Ectodermal cell (in vitro differentiated cells): ENCODE measurements at regions not wholly inside any gene's neighbourhood (a gene's known extent, or its start where the extent isn't known, plus 50 kb on each side); places are given as distances from the start of the nearest gene placed in this dataset.
"Not testable (repeated sequence)": the region's sequence is repeated elsewhere in the genome, so short reads cannot be mapped to it uniquely, and the experiment has no call there.

ENCODE experiments used
- H3K27ac ChIP-seq: 2 replicates; pipeline ENCODE4 v1.7.0; 2013; ENCODE audit warnings: mild to moderate bottlenecking, low read depth, low read length; ENCODE audit not compliant: insufficient read depth, poor library complexity, severe bottlenecking
- H3K27me3 ChIP-seq: 2 replicates; pipeline ENCODE4 v1.7.0; 2013; ENCODE audit warnings: mild to moderate bottlenecking, low read length; ENCODE audit not compliant: insufficient read depth, control insufficient read depth, poor library complexity, severe bottlenecking
- H3K36me3 ChIP-seq: one replicate; pipeline ENCODE4 v1.7.0; 2013; ENCODE audit warnings: low read length; ENCODE audit not compliant: control insufficient read depth, insufficient read depth
- H3K4me1 ChIP-seq: one replicate; pipeline ENCODE4 v1.7.0; 2013; ENCODE audit warnings: low read length; ENCODE audit not compliant: control insufficient read depth, insufficient read depth
- H3K4me3 ChIP-seq: 2 replicates; pipeline ENCODE4 v1.7.0; 2013; ENCODE audit warnings: low read depth, low read length, control low read depth; ENCODE audit not compliant: insufficient read depth
- H3K9me3 ChIP-seq: 2 replicates; pipeline ENCODE4 v1.7.0; 2013; ENCODE audit warnings: mild to moderate bottlenecking, low read length, moderate library complexity; ENCODE audit not compliant: control insufficient read depth
- WGBS, 2 experiments: methylation state at CpG; one replicate each; pipeline ENCODE4 v1.1.7; 2013; ENCODE audit warnings: missing lambda C conversion rate in 2 of 2; 5-methylcytosine and 5-hydroxymethylcytosine counted together

DNA sequence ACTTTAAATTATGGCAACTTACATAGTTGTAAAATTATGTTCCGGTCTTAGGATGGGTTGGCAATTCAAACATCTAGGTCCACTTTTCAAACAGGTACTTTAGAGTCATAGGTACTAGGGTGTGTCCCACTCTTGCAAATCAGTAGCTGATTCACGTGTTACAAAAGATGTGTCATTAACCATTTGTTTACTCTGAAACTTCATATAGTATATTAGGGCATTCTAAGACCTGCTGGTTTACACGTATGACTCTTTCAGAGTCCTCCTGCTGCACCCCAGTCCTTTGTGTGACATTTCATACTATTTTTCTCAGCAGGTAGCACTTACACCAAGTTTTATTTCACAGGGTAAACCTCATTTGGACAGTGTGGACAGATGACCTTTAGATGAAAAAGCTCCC is 131.8 kb upstream of the PLEKHM1 start:
- not testable (repeated sequence) for H3K27ac ChIP-seq, H3K36me3 ChIP-seq, H3K4me3 ChIP-seq, H3K27me3 ChIP-seq, H3K9me3 ChIP-seq, H3K4me1 ChIP-seq
- no CpG with 5 or more reads among the region's 3 CpGs for WGBS, 2 experiments

DNA sequence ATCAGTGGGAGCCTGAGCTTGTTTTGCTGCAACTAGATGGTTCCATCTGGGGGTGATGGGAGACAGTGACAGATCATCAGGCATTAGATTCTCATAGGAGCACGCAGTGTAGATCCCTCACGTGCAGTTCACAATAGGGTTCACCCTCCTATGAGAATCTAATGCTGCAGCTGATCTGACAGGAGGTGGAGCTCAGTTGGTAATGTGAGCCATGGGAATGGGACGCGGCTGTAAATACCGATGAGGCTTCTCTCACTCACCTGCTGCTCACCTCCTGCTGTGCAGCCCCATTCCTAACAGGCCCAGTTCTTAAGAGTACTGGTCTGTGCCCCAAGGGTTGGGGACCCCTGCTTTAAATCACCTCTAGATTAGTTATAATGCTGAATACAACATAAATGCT is 137.5 kb upstream of the PLEKHM1 start:
- Histone ChIP-seq H3K4me3 (no peak overlapping the region), H3K9me3 (no peaks in the 10 kb centered on the region), H3K27me3 (no peaks in the 10 kb centered on the region), H3K4me1 (no peaks in the 10 kb centered on the region), H3K27ac (no peak overlapping the region), H3K36me3 (peaks cover 20% of the 10 kb centered on the region)
- 75% methylated on average over 5 of the region's 5 CpGs for WGBS, 2 experiments

DNA sequence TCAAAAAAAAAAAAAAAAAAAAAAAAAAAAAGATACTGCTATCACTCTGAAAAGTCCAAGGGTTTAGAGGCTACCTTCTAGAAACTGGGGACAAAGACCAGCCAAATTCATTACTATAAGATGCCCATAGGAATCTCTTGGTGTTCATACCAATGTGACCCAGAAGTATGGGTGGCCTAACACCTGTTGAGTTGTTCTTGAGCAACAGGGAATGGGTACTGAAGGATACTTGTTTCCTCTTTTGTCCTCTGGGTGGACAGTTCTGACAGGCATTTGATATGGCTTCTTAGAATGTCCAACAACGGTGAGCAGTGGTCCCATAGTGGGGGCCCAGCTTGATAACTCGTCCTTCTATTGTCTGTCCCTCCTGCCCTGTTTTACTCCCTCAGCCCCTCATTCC is 141.4 kb upstream of the PLEKHM1 start:
- 84 to 88% methylated on average over 2 of the region's 2 CpGs for WGBS, 2 experiments
- Histone ChIP-seq H3K27me3 (no peaks in the 10 kb centered on the region), H3K36me3 (peaks cover 29% of the 10 kb centered on the region), H3K4me1 (no peaks in the 10 kb centered on the region), H3K9me3 (no peaks in the 10 kb centered on the region), H3K27ac (no peak overlapping the region), H3K4me3 (no peak overlapping the region)

DNA sequence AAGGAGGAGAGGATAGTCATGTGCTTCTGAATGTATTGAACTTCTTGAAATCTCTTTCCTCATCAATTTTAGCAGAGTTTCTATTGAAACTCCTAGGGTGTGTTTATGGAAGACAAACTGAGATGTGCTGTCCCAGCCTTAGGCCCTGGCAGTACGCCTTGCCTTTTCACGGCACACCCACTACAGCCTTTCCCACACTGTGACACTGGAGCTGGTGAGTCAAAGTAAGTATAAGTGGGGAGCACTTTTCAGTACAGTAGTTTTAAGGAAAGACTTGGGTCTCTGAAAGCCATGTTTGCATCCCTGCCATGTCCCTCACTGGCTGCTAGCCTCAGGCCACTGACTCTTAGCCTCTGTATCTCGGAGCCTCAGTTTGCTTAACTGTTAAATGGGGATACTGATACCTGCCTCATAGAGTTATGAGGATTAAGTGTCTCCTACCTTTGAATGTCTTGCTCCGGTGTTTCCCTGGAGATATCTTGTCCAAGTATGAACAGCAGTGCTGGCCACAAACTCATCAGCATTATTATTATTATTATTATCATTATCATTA is 144.7 kb upstream of the CRHR1 start:
- H3K9me3 ChIP-seq = no peaks in the 10 kb centered on the region
- no peaks in the 10 kb centered on the region for H3K27me3 ChIP-seq
- no peaks in the 10 kb centered on the region for H3K4me1 ChIP-seq
- H3K36me3 ChIP-seq = peaks cover 18% of the 10 kb centered on the region
- H3K27ac ChIP-seq = no peak overlapping the region
- 90 to 95% methylated on average over 3 to 4 of the region's 4 CpGs for WGBS, 2 experiments
- H3K4me3 ChIP-seq = no peak overlapping the region

DNA sequence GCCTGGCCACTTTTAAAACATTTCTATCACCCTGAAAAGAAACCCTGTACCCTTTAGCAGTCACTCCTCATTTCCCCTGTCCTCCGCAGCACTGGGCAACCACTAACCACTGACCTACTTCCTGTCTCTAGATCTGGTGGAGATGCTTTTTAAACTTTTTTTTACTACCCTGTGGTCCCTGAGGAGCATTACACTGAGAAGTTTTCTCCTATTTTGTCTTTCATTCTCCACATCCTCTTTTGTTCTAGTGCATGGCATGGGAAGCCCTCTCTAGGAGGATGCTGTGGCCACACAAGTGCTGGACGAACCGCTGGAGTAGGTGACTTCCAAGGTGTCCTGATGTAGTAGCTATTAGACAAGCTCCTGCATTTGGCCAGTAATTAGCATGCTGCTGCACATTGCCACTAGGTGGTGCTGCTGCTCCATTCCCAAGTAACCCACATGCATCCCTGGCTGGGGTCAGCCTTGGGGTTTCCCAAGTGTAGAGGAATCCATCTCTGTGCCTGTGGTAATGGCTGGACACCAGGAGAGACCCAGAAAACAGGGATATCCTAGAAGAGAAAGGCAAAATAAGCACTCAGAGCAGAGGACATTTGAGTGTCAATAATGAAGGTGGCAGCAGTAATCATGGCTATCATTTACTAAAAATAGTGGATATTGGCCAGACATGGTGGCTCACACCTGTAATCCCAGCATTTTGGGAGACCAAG is 143.8 kb upstream of the CRHR1 start:
- Histone ChIP-seq H3K36me3 (peaks cover 14% of the 10 kb centered on the region), H3K9me3 (no peaks in the 10 kb centered on the region), H3K27ac (no peak overlapping the region), H3K27me3 (no peaks in the 10 kb centered on the region), H3K4me3 (no peak overlapping the region), H3K4me1 (no peaks in the 10 kb centered on the region)
- 46 to 47% methylated on average over 3 of the region's 3 CpGs for WGBS, 2 experiments

DNA sequence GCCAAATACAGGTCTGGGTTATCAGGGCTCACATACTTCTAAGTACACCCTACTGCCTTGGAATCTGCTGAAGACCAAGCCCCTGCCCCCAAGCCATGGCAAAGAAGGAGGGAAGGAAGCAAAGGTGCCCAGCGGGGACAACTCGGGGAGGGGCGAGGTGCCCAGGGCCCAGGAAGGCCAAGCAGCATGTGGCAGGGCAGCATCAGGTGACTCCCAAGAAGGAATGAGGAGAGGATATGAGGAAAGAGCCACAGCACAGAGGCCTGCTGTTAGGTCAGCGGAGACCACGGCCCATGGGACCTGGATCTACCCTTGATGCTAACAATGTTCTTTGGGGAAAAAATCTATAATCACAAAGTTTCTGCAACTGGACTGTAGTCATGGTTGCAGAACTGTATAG is 142.6 kb upstream of the CRHR1 start:
- Histone ChIP-seq H3K27ac (no peak overlapping the region), H3K4me3 (no peak overlapping the region), H3K36me3 (peaks cover 10% of the 10 kb centered on the region), H3K9me3 (no peaks in the 10 kb centered on the region), H3K4me1 (no peaks in the 10 kb centered on the region), H3K27me3 (no peaks in the 10 kb centered on the region)
- 93 to 94% methylated on average over 5 of the region's 5 CpGs for WGBS, 2 experiments

DNA sequence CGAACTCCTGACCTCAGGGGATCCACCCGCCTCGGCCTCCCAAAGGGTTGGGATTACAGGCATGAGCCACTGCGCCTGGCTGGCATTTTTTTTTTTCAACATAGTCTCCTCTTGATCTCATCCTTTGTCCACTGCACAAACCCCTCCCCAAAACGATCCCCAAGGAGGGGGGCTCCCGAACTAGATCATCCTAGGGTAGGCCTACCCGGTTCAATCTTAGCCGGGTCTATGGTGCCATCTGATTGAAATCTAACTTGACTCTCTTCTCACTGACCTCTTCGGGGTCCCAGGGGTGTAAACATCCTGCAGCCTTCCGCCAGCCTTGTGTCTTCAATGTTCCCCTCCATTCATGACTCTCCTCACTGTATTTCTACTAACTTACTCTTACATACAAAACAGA is 140.5 kb upstream of the CRHR1 start:
- 92 to 93% methylated on average over 10 of the region's 10 CpGs for WGBS, 2 experiments
- Histone ChIP-seq H3K36me3 (no peaks in the 10 kb centered on the region), H3K4me1 (no peaks in the 10 kb centered on the region), H3K4me3 (no peak overlapping the region), H3K27ac (no peak overlapping the region), H3K27me3 (no peaks in the 10 kb centered on the region), H3K9me3 (no peaks in the 10 kb centered on the region)

DNA sequence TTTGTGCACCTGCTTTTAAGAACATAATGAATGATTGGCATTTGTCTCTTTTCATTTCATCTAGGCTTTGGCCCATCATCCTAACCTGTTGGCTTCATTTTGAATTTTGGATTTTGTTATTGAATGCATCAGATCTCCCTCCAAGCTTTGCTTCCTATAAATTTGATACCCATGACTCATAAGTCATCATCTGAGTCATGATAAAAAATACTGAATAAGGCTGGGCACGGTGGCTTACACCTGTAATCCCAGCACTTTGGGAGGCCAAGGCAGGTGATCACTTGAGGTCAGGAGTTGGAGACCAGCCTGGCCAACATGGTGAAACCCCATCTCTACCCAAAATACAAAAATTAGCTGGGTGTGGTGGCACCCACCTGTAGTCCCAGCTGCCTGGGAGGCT is 139.5 kb upstream of the CRHR1 start:
- H3K4me3 ChIP-seq, H3K27ac ChIP-seq, H3K9me3 ChIP-seq, H3K27me3 ChIP-seq, H3K36me3 ChIP-seq, H3K4me1 ChIP-seq: not testable (repeated sequence)
- WGBS, 2 experiments = 100% methylated on average over 1 of the region's 1 CpG

DNA sequence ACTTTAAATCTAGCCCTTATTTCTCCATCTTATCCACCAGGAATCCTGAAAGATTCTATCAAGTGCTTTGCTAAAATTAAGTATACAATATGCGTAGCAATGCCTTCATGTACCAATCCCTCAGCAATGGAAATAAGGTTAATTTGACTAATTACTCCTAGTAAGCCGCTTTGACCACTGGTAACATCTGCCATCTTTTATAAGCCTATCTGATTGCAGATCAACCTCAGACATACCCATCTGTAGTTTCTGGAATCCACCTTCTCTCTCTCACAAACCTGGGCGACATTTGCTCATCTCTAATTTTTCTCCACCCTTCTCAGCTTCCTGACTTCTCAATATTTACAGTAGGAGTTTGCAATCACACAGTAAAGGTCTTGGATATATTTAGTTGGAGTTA is 138.8 kb upstream of the CRHR1 start:
- Histone ChIP-seq H3K4me3 (no peak overlapping the region), H3K9me3 (no peaks in the 10 kb centered on the region), H3K27ac (no peak overlapping the region), H3K27me3 (no peaks in the 10 kb centered on the region), H3K36me3 (no peaks in the 10 kb centered on the region), H3K4me1 (no peaks in the 10 kb centered on the region)
- WGBS, 2 experiments = 91 to 96% methylated on average over 3 of the region's 3 CpGs

DNA sequence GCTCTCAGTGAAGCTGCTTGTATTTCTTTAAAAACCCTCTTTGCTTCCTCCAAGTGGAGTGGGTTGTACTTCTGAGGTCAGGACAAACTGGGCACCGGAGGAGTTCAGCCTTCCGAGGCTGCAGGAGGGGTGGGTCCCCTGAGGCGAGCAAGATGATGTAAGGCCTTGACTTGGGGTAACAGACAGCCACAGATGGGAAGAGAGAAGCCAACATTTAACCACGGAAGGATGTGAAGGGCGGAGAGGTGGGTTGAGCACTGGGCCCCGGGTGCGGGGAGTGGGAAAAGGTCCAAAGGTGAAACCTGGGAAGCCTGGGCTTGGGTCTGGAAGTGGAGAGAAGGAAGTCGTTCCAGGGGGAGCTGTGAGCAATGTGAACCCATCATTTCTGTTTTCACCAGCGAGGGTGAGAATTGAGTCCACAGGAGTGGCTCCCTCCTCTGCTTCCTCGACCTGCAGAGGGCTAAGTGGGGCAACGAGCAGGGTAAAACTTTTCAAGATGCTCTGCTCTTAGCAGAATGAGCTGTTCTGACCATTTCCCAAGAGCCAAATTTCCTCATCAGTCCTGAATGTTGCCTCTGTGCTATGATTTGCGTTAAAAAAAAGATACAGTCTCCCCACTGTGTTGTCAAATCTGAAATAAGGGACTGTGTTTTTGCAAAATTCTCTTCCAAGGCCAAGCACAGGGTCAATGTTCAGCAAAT is 137.7 kb upstream of the CRHR1 start:
- H3K36me3 ChIP-seq = no peaks in the 10 kb centered on the region
- no peak overlapping the region for H3K27ac ChIP-seq
- H3K4me3 ChIP-seq = no peak overlapping the region
- H3K9me3 ChIP-seq = no peaks in the 10 kb centered on the region
- no peaks in the 10 kb centered on the region for H3K27me3 ChIP-seq
- 77 to 80% methylated on average over 12 of the region's 12 CpGs for WGBS, 2 experiments
- no peaks in the 10 kb centered on the region for H3K4me1 ChIP-seq
